SK-N-SH (cell line): ENCODE measurements at regions not wholly inside any gene's neighbourhood (a gene's known extent, or its start where the extent isn't known, plus 50 kb on each side); places are given as distances from the start of the nearest gene placed in this dataset.

Experiments
- CTCF ChIA-PET: fragments of 300-600, 350-600 bp; formaldehyde crosslinking; extraction: SDS; loops from one replicate; lab custom pipeline; 2021; lab: Yijun Ruan, JAX
- POLR2A ChIA-PET: fragments of 350-600 bp; sonication (Branson Sonifier 250); formaldehyde crosslinking; extraction: SDS; loops from one replicate; lab custom pipeline; 2020; ENCODE audit warnings: antibody characterized with exemption, inconsistent platforms; lab: Yijun Ruan, JAX
- DNase-seq: peaks from one replicate; pipeline ENCODE4 v3.0.0; 2012
- H2AFZ ChIP-seq: fragments of 200-600 bp; sonication (generic); 2 replicates; pipeline ENCODE4 v1.8.1; 2016; ENCODE audit warnings: antibody characterized with exemption, mild to moderate bottlenecking, low read depth
- H3F3A ChIP-seq: fragments of 200-600 bp; sonication (generic); replicated peaks from 2 replicates; pipeline ENCODE3; 2016; ENCODE audit warnings: antibody characterized with exemption, mild to moderate bottlenecking; ENCODE audit not compliant: insufficient read depth
- H3K27ac ChIP-seq, 2 experiments: fragments of 200-500 bp in 1 of 2; fragments of 200-600 bp in 1 of 2; sonication (Bioruptor generic) in 1 of 2; sonication (generic), shearing (Covaris generic) in 1 of 2; 2 replicates each; pipeline versions ENCODE4 v1.5.1 to v1.6.1; 2014 to 2016; ENCODE audit warnings: low read depth in 2 of 2, inconsistent platforms in 1 of 2, low read length in 1 of 2, mild to moderate bottlenecking in 1 of 2, mixed read lengths in 1 of 2
- H3K27me3 ChIP-seq: fragments of 200-600 bp; sonication (generic), shearing (Covaris generic); 2 replicates; pipeline ENCODE4 v1.6.1; 2016; ENCODE audit warnings: mixed run types; ENCODE audit not compliant: insufficient read depth
- H3K36me3 ChIP-seq, 2 experiments: fragments of 200-500 bp in 1 of 2; fragments of 200-600 bp in 1 of 2; sonication (Bioruptor generic) in 1 of 2; sonication (generic) in 1 of 2; replicated peaks in 1 of 2; 2 replicates each; pipeline versions ENCODE3 to v1.5.1; 2014 to 2016; ENCODE audit warnings: low read length in 1 of 2, mild to moderate bottlenecking in 1 of 2; ENCODE audit not compliant: insufficient read depth in 2 of 2, control insufficient read depth in 1 of 2
- H3K4me1 ChIP-seq, 2 experiments: fragments of 200-500 bp in 1 of 2; fragments of 200-600 bp in 1 of 2; sonication (Bioruptor generic) in 1 of 2; sonication (generic), shearing (Covaris generic) in 1 of 2; 2 replicates each; pipeline versions ENCODE4 v1.5.1 to v1.6.1; 2014 to 2016; ENCODE audit warnings: low read depth in 1 of 2, low read length in 1 of 2, mixed run types in 1 of 2; ENCODE audit not compliant: insufficient read depth in 2 of 2, control insufficient read depth in 1 of 2
- H3K4me2 ChIP-seq: fragments of 200-600 bp; sonication (generic), shearing (Covaris generic); 2 replicates; pipeline ENCODE4 v1.6.1; 2017; ENCODE audit warnings: mixed run types
- H3K4me3 ChIP-seq, 2 experiments: fragments of 200-500 bp in 1 of 2; fragments of 200-600 bp in 1 of 2; sonication (Bioruptor generic) in 1 of 2; sonication (generic), shearing (Covaris generic) in 1 of 2; 2 replicates each; pipeline versions ENCODE4 v1.5.1 to v1.8.1; 2014 to 2016; ENCODE audit warnings: low read depth in 2 of 2, inconsistent platforms in 1 of 2, low read length in 1 of 2, mild to moderate bottlenecking in 1 of 2, mixed read lengths in 1 of 2, moderate library complexity in 1 of 2
- H3K79me2 ChIP-seq: fragments of 200-600 bp; sonication (generic); 2 replicates; pipeline ENCODE4 v1.8.1; 2017; ENCODE audit warnings: mild to moderate bottlenecking; ENCODE audit not compliant: insufficient read depth
- H3K9ac ChIP-seq: fragments of 200-600 bp; sonication (generic); 2 replicates; pipeline ENCODE4 v1.6.1; 2017; ENCODE audit warnings: mixed run types
- H3K9me2 ChIP-seq: fragments of 200-600 bp; sonication (generic); 2 replicates; pipeline ENCODE4 v1.6.1; 2017; ENCODE audit warnings: mixed run types
- H3K9me3 ChIP-seq: fragments of 200-600 bp; sonication (generic); 2 replicates; pipeline ENCODE4 v1.6.1; 2017; ENCODE audit warnings: mixed run types, mild to moderate bottlenecking, moderate library complexity
- H4K20me1 ChIP-seq: fragments of 200-600 bp; sonication (generic); 2 replicates; pipeline ENCODE4 v1.6.1; 2017; ENCODE audit warnings: mild to moderate bottlenecking, mixed run types; ENCODE audit not compliant: insufficient read depth
- EZH2phosphoT487 ChIP-seq: fragments of 200-600 bp; sonication (generic); IDR thresholded peaks from 2 replicates; pipeline ENCODE4 v1.6.1; 2017; ENCODE audit warnings: low read depth, mixed run types, mild to moderate bottlenecking, antibody characterized with exemption, moderate library complexity, borderline replicate concordance
- FOSL2 ChIP-seq: IDR thresholded peaks from 2 replicates; pipeline ENCODE4 v1.4.0; 2012; ENCODE audit warnings: low read depth, mild to moderate bottlenecking, moderate library complexity, borderline replicate concordance
- GATA2 ChIP-seq: sonication (generic); formaldehyde crosslinking; IDR thresholded peaks from 2 replicates; pipeline ENCODE4 v1.5.0; 2020; ENCODE audit warnings: mild to moderate bottlenecking, missing genetic modification reagents
- NFIC ChIP-seq: IDR thresholded peaks from 2 replicates; pipeline ENCODE4 v1.4.0; 2012; ENCODE audit warnings: borderline replicate concordance
- NRF1 ChIP-seq: IDR thresholded peaks from 2 replicates; pipeline ENCODE4 v1.6.1; 2012; ENCODE audit warnings: low read depth, mild to moderate bottlenecking, low read length
- PBX3 ChIP-seq: IDR thresholded peaks from 2 replicates; pipeline ENCODE4; 2012
- POLR2AphosphoS5 ChIP-seq: IDR thresholded peaks from 2 replicates; pipeline ENCODE4 v1.6.1; 2012; ENCODE audit warnings: low read depth, low read length
- RXRA ChIP-seq: IDR thresholded peaks from 2 replicates; pipeline ENCODE4 v1.4.0; 2012; ENCODE audit warnings: low read depth, mild to moderate bottlenecking, borderline replicate concordance
- SMC3 ChIP-seq: IDR thresholded peaks from 2 replicates; pipeline ENCODE4 v1.6.1; 2012; ENCODE audit warnings: low read depth, low read length, improper control_type of control experiment
- WGBS: methylation state at CpG from one replicate; pipeline ENCODE4 v1.1.6; 2017; ENCODE audit warnings: low lambda C conversion rate; 5-methylcytosine and 5-hydroxymethylcytosine counted together
- TF ChIP-seq, protein P1 (sequence below): IDR thresholded peaks from 2 replicates; pipeline ENCODE4 v1.4.0; 2012; ENCODE audit warnings: low read depth, borderline replicate concordance
- TF ChIP-seq, protein P2 (sequence below): IDR thresholded peaks from 2 replicates; pipeline ENCODE4 v1.4.0; 2012; ENCODE audit warnings: low read depth, borderline replicate concordance

GRCh38 chr7:13159003-13159402 is 471.6 kb downstream of the ARL4A start:
- no peak overlapping the region for H3K4me2 ChIP-seq
- ChIA-PET CTCF (no interaction called here), POLR2A (no interaction called here)

GRCh38 chr7:13159467-13160184 is 472.2 kb downstream of the ARL4A start:
- Histone ChIP-seq H3F3A (no peaks in the 10 kb centered on the region), H3K9me3 (0 out of 2 replicates have a peak, but pooled peaks cover 3% of the 10 kb centered on the region), H3K4me3 (no peak overlapping the region), H3K79me2 (no peaks in the 10 kb centered on the region), H4K20me1 (no peaks in the 10 kb centered on the region), H3K36me3 (no peaks in the 10 kb centered on the region), H3K4me1 (no peaks in the 10 kb centered on the region), H3K27ac (no peak overlapping the region), H3K27me3 (no peaks in the 10 kb centered on the region), H2AFZ (no peak overlapping the region), H3K9me2 (no peaks in the 10 kb centered on the region), H3K9ac (no peak overlapping the region), H3K4me2 (no peak overlapping the region)
- no peak for DNase-seq
- CTCF ChIA-PET: no interaction called here
- TF ChIP-seq PBX3: no peak
- no peak for TF ChIP-seq NRF1
- TF ChIP-seq POLR2AphosphoS5: no peak
- TF ChIP-seq SMC3: no peak
- POLR2A ChIA-PET: no interaction called here
- 19% methylated on average over 2 of the region's 2 CpGs for WGBS

More at GRCh38 chr7:13159003-13159402, 471.6 kb downstream of the ARL4A start:
- DNase-seq: no peak
- H3K4me1 ChIP-seq: no peaks in the 10 kb centered on the region
- H2AFZ ChIP-seq: no peak overlapping the region
- H3K9me2 ChIP-seq: no peaks in the 10 kb centered on the region
- H3K9me3 ChIP-seq: 0 out of 2 replicates have a peak, but pooled peaks cover 3% of the 10 kb centered on the region
- TF ChIP-seq POLR2AphosphoS5: no peak
- no peak for TF ChIP-seq EZH2phosphoT487
- TF ChIP-seq, protein P1, sequence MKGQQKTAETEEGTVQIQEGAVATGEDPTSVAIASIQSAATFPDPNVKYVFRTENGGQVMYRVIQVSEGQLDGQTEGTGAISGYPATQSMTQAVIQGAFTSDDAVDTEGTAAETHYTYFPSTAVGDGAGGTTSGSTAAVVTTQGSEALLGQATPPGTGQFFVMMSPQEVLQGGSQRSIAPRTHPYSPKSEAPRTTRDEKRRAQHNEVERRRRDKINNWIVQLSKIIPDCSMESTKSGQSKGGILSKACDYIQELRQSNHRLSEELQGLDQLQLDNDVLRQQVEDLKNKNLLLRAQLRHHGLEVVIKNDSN: no peak
- TF ChIP-seq GATA2 (CRISPR knock-in tag): no peak
- TF ChIP-seq PBX3: no peak
- TF ChIP-seq FOSL2: no peak
- no peak for TF ChIP-seq NFIC
- no peak for TF ChIP-seq RXRA
- TF ChIP-seq, protein P2, sequence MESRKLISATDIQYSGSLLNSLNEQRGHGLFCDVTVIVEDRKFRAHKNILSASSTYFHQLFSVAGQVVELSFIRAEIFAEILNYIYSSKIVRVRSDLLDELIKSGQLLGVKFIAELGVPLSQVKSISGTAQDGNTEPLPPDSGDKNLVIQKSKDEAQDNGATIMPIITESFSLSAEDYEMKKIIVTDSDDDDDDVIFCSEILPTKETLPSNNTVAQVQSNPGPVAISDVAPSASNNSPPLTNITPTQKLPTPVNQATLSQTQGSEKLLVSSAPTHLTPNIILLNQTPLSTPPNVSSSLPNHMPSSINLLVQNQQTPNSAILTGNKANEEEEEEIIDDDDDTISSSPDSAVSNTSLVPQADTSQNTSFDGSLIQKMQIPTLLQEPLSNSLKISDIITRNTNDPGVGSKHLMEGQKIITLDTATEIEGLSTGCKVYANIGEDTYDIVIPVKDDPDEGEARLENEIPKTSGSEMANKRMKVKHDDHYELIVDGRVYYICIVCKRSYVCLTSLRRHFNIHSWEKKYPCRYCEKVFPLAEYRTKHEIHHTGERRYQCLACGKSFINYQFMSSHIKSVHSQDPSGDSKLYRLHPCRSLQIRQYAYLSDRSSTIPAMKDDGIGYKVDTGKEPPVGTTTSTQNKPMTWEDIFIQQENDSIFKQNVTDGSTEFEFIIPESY: no peak
- H3K9ac ChIP-seq: no peak overlapping the region
- no peak overlapping the region for H3K4me3 ChIP-seq
- no peak overlapping the region for H3K27ac ChIP-seq
- no peaks in the 10 kb centered on the region for H3F3A ChIP-seq
- H4K20me1 ChIP-seq: no peaks in the 10 kb centered on the region
- WGBS: 8% methylated on average over 1 of the region's 1 CpG
- H3K27me3 ChIP-seq: no peaks in the 10 kb centered on the region; the same call in 1 of the 2 replicates
- H3K36me3 ChIP-seq: no peaks in the 10 kb centered on the region
- no peaks in the 10 kb centered on the region for H3K79me2 ChIP-seq
